ENCODE measurements at regions not wholly inside any gene's neighbourhood (a gene's known extent, or its start where the extent isn't known, plus 50 kb on each side); places are given as distances from the start of the nearest gene placed in this dataset.

DNA sequence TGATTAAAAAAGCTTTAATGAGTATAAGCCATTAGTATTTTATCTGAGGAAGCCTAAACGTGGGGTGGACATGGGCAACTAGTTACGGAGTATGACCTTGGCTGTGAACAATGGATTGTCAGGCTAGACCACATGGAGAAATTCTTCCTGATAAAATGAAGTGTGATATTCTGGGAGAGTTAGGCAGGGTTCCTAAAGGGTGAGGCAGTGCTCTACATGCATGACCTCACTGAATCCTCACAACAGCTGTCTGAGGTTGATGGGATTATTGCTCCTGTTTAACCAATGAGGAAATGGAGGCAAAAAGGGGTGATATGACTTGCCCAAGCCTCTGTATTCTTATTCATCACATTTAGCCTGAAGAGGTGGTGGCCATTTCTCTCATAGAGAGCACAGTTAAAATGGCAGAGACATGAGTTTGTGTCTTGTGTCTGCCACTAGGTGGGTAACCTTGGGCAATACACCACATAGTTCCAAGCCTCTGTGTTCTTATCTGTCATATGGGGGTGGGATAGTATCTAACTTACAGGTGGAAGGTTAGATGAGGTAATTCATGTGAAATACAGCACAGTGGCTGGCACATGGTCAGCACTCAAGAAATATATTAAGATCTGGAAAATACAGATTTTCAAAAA is 96.1 kb upstream of the NR3C1 start:
- no peak for DNase-seq (ENCODE audit: low read depth)
- H3K4me3 ChIP-seq (ENCODE audit: low read depth, low read length) = no peak overlapping the region
- TF ChIP-seq, protein P1, sequence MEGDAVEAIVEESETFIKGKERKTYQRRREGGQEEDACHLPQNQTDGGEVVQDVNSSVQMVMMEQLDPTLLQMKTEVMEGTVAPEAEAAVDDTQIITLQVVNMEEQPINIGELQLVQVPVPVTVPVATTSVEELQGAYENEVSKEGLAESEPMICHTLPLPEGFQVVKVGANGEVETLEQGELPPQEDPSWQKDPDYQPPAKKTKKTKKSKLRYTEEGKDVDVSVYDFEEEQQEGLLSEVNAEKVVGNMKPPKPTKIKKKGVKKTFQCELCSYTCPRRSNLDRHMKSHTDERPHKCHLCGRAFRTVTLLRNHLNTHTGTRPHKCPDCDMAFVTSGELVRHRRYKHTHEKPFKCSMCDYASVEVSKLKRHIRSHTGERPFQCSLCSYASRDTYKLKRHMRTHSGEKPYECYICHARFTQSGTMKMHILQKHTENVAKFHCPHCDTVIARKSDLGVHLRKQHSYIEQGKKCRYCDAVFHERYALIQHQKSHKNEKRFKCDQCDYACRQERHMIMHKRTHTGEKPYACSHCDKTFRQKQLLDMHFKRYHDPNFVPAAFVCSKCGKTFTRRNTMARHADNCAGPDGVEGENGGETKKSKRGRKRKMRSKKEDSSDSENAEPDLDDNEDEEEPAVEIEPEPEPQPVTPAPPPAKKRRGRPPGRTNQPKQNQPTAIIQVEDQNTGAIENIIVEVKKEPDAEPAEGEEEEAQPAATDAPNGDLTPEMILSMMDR (IDR thresholded peaks at IDR 0.05; ENCODE audit: low read depth, low read length, missing control alignments) = peak; percentile 11

DNA sequence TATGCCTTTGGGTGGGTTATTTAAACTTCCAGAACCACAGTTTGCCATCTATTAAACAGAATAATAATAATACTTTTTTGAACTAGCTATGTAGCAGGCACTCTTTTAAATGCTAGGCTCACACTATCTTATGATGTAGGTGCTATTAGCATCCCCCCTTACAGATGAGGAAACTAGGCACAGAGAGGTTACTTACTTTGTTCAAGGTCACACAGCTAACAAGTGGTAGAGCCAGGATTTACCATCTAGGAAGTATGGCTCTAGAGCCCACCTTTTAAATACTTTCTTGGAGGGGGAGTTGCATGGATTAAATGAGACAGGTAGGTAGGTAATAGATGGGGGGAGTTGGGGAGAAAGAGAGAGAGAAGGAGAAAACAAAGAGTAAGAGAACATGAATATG is 95.3 kb upstream of the NR3C1 start:
- no peak for DNase-seq (ENCODE audit: low read depth)
- H3K4me3 ChIP-seq (ENCODE audit: low read depth, low read length) = no peak overlapping the region
- TF ChIP-seq, protein P1 (IDR thresholded peaks at IDR 0.05; ENCODE audit: low read depth, low read length, missing control alignments) = no peak

DNA sequence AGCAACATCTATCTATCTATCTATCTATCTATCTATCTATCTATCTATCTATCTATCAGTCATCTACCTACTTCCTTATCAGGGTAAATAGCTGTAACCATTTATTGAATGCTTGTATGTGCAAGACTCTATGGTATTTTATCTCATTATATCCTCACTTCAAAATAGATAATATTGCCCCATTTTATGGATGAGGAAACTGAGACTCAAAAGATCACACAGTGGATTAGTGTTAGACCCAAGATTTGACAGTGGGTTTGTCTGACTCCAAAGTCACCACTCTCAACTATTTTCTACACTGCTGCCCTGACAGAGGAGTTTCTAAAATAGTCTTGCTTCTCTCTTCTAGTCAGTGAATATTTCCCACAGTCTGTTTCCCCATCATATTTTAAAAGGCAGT is 94.3 kb upstream of the NR3C1 start:
- H3K4me3 ChIP-seq (ENCODE audit: low read depth, low read length) = no peak overlapping the region
- no peak for DNase-seq (ENCODE audit: low read depth)
- TF ChIP-seq, protein P1 (IDR thresholded peaks at IDR 0.05; ENCODE audit: low read depth, low read length, missing control alignments) = no peak

DNA sequence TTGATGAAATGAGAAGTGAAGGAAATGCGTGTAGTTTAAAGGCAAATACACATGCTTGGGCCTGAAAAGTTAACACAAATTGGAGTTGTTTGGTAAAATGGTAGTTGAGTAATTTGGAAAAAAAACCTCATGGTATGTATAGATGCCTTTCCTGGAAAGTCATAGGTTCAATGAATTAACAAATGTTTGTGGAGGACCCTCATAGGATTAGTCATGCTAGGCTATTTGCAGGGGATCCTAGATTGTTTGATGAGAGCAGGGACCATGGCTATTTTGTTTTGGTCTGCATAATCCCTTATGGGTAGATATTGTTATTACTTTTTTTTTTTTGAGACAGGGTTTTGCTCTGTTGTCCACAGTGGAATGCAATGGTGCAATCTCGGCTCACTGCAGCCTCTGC is 93.5 kb upstream of the NR3C1 start:
- TF ChIP-seq, protein P1 (IDR thresholded peaks at IDR 0.05; ENCODE audit: low read depth, low read length, missing control alignments) = no peak
- no peak overlapping the region for H3K4me3 ChIP-seq (ENCODE audit: low read depth, low read length)
- no peak for DNase-seq (ENCODE audit: low read depth)

DNA sequence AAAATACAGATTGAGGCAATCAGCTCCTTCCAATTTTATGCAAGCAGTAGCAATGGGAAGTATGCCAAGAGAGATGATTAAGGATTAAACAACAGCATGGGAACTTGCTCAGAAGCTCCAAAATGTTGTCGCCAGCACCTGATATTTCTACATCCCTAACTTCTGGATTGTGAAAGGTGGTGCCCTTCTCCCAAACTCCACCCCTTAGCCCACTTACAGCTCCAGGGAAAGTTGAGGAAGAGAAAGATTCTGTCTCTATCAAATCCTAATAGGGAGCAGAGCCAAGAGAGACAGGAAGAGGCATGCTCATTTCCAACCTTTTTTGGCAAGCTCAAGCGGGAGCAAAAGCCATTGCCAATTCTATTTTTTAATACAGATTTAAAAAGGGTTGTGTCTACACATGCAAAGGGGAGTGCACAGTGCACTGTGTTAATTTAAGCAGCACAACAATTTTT is 92.4 kb upstream of the NR3C1 start:
- TF ChIP-seq, protein P1 (IDR thresholded peaks at IDR 0.05; ENCODE audit: low read depth, low read length, missing control alignments) = no peak
- no peak overlapping the region for H3K4me3 ChIP-seq (ENCODE audit: low read depth, low read length)
- no peak for DNase-seq (ENCODE audit: low read depth)

DNA sequence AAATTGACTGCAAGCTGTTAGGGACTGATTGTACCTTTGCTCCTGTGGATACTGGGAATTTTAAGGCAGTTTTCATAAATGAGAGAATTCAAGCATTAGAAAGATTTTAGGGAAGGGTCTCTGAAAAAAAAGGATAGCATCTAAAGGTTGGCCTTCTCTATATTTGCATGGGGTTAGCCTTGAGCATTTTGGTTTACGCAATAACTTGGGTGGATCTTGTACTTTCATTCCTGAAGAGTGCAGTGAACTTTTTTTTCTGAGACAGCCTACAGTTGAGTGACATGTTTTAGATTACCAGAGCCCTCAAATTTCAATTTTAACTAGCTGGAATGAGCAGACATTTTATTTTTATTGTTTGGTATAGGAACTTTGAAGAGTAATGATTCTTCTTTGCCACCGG is 91.6 kb upstream of the NR3C1 start:
- TF ChIP-seq, protein P1 (IDR thresholded peaks at IDR 0.05; ENCODE audit: low read depth, low read length, missing control alignments) = no peak
- no peak for DNase-seq (ENCODE audit: low read depth)
- no peak overlapping the region for H3K4me3 ChIP-seq (ENCODE audit: low read depth, low read length)

DNA sequence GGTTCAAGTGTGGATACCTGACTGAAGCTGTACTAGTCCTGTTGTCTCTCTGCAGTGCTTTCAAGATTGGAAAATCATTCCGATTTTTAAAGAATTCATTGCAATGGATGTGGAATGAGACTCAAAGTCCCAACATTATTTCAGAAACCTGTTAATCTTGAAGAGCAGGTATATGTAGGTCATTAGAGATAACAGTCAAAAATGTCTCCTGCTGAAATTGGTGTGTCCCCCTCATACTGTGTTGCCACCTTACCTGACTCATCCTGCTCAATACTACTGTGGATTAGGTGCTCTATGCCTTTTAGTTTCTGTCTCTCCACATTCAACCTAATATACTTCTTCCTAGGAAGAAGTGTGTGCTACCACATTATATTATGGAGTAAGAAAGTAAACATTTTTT is 91.1 kb upstream of the NR3C1 start:
- TF ChIP-seq, protein P1 (IDR thresholded peaks at IDR 0.05; ENCODE audit: low read depth, low read length, missing control alignments) = no peak
- no peak overlapping the region for H3K4me3 ChIP-seq (ENCODE audit: low read depth, low read length)
- DNase-seq (ENCODE audit: low read depth) = no peak

Data from GM12864 (cell line).